ENCODE measurements at regions not wholly inside any gene's neighbourhood (a gene's known extent, or its start where the extent isn't known, plus 50 kb on each side); places are given as distances from the start of the nearest gene placed in this dataset.
"Not testable (repeated sequence)": the region's sequence is repeated elsewhere in the genome, so short reads cannot be mapped to it uniquely, and the experiment has no call there.

DNA sequence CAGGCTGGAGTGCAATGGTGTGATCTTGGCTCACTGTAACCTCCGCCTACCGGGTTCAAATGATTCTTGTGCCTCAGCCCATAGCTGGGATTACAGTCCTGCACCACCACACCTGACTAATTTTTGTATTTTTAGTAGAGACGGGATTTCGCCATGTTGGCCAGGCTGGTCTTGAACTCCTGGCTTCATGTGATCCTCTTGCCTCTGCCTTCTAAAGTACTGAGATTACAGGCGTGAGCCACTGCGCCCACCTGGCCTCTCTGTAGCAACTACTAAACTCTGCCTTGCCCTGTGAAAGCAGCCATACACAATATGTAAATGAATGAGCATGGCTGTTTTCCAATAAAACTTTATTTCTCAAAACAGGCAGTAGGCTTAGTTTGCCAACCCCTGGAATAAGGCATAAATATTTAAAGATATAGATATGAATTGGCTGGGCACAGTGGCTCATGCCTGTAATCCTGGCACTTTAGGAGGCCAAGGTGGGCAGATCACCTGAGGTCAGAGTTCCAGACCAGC is 127.9 kb upstream of the ZNF217 start:
- TF ChIP-seq FOXM1 (IDR thresholded peaks at IDR 0.05; ENCODE audit: borderline replicate concordance); SUZ12 (IDR thresholded peaks at IDR 0.05); FOXA1 (IDR thresholded peaks at IDR 0.05); SP1 (IDR thresholded peaks at IDR 0.05); FOXK2 (IDR thresholded peaks at IDR 0.05); ELF4 (IDR thresholded peaks at IDR 0.05); NFRKB (IDR thresholded peaks at IDR 0.05): not testable (repeated sequence)
